Smooth muscle cell (in vitro differentiated cells): ENCODE measurements at regions not wholly inside any gene's neighbourhood (a gene's known extent, or its start where the extent isn't known, plus 50 kb on each side); places are given as distances from the start of the nearest gene placed in this dataset.

Experiments
- DNase-seq: peaks from one replicate; lab custom pipeline; 2025; ENCODE audit not compliant: unreplicated experiment; lab: John Stamatoyannopoulos, UW
- H2AFZ ChIP-seq: fragments of 200-600 bp; sonication (generic); 2 replicates; pipeline ENCODE4 v1.6.0; 2016; ENCODE audit warnings: antibody characterized with exemption, low read depth, mild to moderate bottlenecking
- H3F3A ChIP-seq: fragments of 200-600 bp; sonication (generic); 2 replicates; pipeline ENCODE4 v1.6.0; 2017; ENCODE audit warnings: antibody characterized with exemption, low read depth
- H3K27ac ChIP-seq: fragments of 200-600 bp; sonication (generic); 2 replicates; pipeline ENCODE4 v1.5.1; 2016; ENCODE audit warnings: low read depth, mild to moderate bottlenecking
- H3K27me3 ChIP-seq: fragments of 200-600 bp; sonication (generic); 2 replicates; pipeline ENCODE4 v1.6.1; 2016; ENCODE audit warnings: low read depth, mild to moderate bottlenecking
- H3K36me3 ChIP-seq: fragments of 200-600 bp; sonication (generic); 2 replicates; pipeline ENCODE4 v1.5.1; 2016; ENCODE audit warnings: low read depth
- H3K4me1 ChIP-seq: fragments of 200-600 bp; sonication (generic); 2 replicates; pipeline ENCODE4 v1.5.1; 2016; ENCODE audit warnings: low read depth
- H3K4me2 ChIP-seq: fragments of 200-600 bp; sonication (generic); 2 replicates; pipeline ENCODE4 v1.6.0; 2016; ENCODE audit warnings: mild to moderate bottlenecking
- H3K4me3 ChIP-seq: fragments of 200-600 bp; sonication (generic); 2 replicates; pipeline ENCODE4 v1.5.1; 2016; ENCODE audit warnings: mild to moderate bottlenecking
- H3K79me2 ChIP-seq: fragments of 200-600 bp; sonication (generic); 2 replicates; pipeline ENCODE4 v1.6.0; 2016; ENCODE audit warnings: low read depth, mild to moderate bottlenecking
- H3K9ac ChIP-seq: fragments of 200-600 bp; sonication (generic); 2 replicates; pipeline ENCODE4 v1.6.0; 2016; ENCODE audit warnings: low read depth
- H3K9me3 ChIP-seq: fragments of 200-600 bp; sonication (generic); replicated peaks from 2 replicates; pipeline ENCODE4 v1.5.1; 2016; ENCODE audit warnings: low read depth
- H4K20me1 ChIP-seq: fragments of 200-600 bp; sonication (generic); 2 replicates; pipeline ENCODE4 v1.6.0; 2016; ENCODE audit warnings: low read depth
- CTCF ChIP-seq: fragments of 200-600 bp; sonication (generic); IDR thresholded peaks from 2 replicates; pipeline ENCODE4 v1.5.1; 2017; ENCODE audit warnings: borderline replicate concordance, mild to moderate bottlenecking, antibody characterized with exemption; ENCODE audit not compliant: insufficient read depth, poor library complexity, severe bottlenecking
- WGBS: methylation state at CpG from one replicate; pipeline ENCODE4 v1.1.7; 2016; ENCODE audit warnings: low lambda C conversion rate; 5-methylcytosine and 5-hydroxymethylcytosine counted together

- TF ChIP-seq CTCF, result no peak
- no peak overlapping the region for H3K4me3 ChIP-seq
- no peaks in the 10 kb centered on the region for H3K36me3 ChIP-seq
- no peak overlapping the region for H2AFZ ChIP-seq
- H3K4me1 ChIP-seq, result no peaks in the 10 kb centered on the region
- no peak overlapping the region for H3K9ac ChIP-seq
- no peak overlapping the region for H3K4me2 ChIP-seq
- H3K27me3 ChIP-seq, result no peaks in the 10 kb centered on the region
- H4K20me1 ChIP-seq, result no peaks in the 10 kb centered on the region
- H3K9me3 ChIP-seq, result no peaks in the 10 kb centered on the region
- no peak overlapping the region for H3K27ac ChIP-seq
- no peaks in the 10 kb centered on the region for H3F3A ChIP-seq
- H3K79me2 ChIP-seq, result no peaks in the 10 kb centered on the region
- DNase-seq, result no peak
Observed at GRCh38 chr13:34412295-34412694, 529.8 kb upstream of the NBEA start.

DNA sequence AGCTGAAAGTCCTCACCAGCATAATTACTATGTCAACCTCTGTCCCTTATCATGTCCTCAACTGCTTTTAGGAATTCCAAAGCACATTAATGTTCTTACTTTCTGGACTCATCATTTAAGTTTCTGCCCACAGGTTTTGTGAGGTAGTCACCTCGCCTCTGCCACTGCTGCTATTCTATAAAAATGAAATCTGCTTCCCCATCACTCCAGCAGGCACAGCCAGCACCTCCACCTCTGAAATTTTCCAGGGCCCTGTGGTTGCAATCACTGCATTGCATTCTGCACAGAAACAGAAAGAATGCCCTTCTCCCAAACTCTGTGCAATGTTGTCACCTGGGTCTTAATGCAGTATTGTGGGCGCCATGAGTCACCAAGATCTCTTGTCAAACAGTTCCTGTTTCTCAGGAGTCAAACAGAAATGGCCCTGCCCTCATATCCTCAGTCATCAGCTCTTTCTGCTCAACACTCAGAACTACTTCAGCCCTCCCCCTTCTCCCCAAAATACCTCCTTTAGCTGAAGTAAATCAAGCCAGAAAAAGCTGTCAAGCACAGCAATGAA, 529.2 kb upstream of the NBEA start:
- Histone ChIP-seq H3K27me3 (no peaks in the 10 kb centered on the region), H3K4me3 (no peak overlapping the region), H3F3A (no peaks in the 10 kb centered on the region), H4K20me1 (no peaks in the 10 kb centered on the region), H3K9ac (no peak overlapping the region), H3K36me3 (no peaks in the 10 kb centered on the region), H3K79me2 (no peaks in the 10 kb centered on the region), H3K27ac (peak overlapping the region; percentile 35), H2AFZ (no peak overlapping the region), H3K4me1 (no peaks in the 10 kb centered on the region), H3K4me2 (peak overlapping the region; percentile 31), H3K9me3 (no peaks in the 10 kb centered on the region)
- TF ChIP-seq CTCF, result no peak
- no peak for DNase-seq
- WGBS, result 80% methylated on average over 2 of the region's 2 CpGs

- H3K4me3 ChIP-seq, result no peak overlapping the region
- DNase-seq, result no peak
- no peak overlapping the region for H2AFZ ChIP-seq
Observed at GRCh38 chr13:34413538-34414210, 528.4 kb upstream of the NBEA start.

More at GRCh38 chr13:34413538-34414210, 528.4 kb upstream of the NBEA start:
- Histone ChIP-seq H3K79me2 (no peaks in the 10 kb centered on the region), H4K20me1 (no peaks in the 10 kb centered on the region), H3K9ac (no peak overlapping the region), H3K9me3 (no peaks in the 10 kb centered on the region), H3K36me3 (no peaks in the 10 kb centered on the region), H3K27ac (peak overlapping the region; percentile 35), H3K27me3 (no peaks in the 10 kb centered on the region), H3K4me1 (no peaks in the 10 kb centered on the region), H3K4me2 (peak overlapping the region; percentile 31), H3F3A (no peaks in the 10 kb centered on the region)
- WGBS, result 83% methylated on average over 1 of the region's 1 CpG
- no peak for TF ChIP-seq CTCF
